ENCODE measurements at regions not wholly inside any gene's neighbourhood (a gene's known extent, or its start where the extent isn't known, plus 50 kb on each side); places are given as distances from the start of the nearest gene placed in this dataset.
"Not testable (repeated sequence)": the region's sequence is repeated elsewhere in the genome, so short reads cannot be mapped to it uniquely, and the experiment has no call there.

DNA sequence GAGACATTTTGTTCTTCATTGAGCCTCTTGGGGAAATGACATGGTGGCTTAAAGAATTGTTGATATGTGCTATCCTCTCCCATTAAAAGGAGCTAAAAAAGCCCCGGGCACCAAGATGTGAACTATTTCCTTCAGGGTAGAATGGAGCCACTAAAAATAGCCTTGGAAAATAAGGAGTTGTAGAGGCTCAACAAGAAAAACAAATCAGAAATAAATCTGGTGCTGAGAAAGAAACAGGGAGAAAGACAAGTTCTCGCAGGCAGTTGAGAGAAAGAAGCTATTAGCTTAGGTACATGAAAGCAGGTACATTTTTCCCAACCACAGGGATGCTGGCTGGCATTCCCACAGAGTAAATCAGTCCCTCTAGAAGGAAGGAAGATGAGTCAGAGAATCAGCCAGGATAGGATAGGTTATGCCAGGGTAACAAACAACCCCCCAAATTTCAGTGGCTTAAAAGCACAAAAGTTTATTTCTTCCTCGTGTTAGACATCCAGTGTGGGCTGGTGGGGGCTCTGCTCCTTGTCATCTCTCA lies 134.6 kb upstream of the ADRA1B start:
- peak in 1 of 2 donors; percentile 12 for DNase-seq (ENCODE audit: low read depth in 2 of 2)

DNA sequence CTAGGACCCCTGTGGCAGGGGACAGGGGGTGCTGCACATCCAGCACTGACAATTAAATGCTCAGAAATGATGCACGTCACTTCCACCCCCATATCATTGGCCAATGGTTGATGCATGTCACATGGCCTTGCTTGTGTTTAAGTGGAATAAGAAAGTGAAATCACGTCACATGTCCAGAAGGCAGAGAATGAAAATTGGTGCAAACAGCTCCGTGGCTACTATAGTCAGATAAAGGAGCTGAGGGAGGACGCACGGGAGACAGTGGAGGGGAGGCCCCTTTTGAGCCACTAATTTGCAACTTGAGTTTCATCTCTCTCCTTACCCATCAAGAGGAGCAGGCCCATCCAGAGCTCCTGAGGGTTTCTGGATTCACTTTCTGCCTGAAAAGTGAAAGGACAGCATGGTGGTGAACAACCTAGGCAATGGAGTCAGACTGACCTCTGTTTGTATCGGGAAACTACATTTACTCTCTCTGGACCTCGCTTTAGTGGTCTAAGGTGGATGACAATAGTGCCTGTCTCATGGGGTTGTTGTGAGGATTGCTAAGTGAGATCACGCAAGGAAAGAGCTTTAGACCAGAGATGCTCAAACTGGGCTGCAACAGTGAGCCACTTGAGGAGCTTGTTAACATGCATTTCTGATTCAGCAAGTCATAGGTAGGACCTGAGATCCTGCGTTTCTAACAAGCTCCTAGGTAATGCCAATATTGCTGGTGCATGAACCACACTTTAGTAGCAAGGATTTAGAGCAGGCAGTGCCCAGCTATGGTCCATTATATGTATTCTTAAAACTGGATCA lies 133.9 kb upstream of the ADRA1B start:
- no peak for DNase-seq (ENCODE audit: low read depth in 2 of 2)

DNA sequence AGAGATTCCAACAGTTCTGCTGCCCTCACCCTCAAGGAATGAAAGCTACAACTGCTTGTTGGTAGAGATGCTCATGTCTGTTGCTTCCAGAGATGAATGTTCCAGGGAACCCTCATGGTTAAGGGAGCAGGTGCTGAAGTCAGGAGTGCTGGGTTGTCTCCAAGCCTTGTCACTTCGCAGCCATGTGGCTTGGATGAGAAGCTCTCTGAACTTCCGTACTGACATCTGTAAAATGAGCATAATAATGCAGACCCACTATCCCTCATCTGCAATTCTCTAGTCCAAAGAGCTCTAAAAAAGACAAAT lies 133.3 kb upstream of the ADRA1B start:
- no peak for DNase-seq (ENCODE audit: low read depth in 2 of 2)

DNA sequence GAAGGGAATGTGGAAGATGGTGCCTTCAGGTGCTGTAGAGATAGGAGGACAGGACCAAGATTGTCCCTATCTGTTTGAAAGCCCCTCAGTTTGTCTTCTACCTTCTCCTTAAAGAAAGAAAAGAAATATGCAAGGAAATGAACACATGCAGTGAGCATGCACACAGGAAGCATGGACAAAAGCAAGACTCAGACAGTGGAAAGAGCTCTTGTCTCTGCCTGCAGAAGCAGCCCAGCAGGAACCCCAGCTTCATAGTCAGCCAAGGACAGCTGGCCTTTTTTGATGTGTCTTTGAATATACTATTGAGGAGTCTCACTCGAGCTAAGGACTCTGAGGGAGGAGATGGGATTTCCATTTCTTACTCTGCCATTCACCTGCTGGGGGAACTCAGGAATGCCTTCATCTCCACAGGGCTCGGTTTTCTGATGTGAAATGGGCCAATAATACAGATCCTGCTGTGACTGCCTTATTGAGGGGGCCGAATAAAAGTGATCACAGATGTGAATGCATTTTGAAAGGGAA lies 132.5 kb upstream of the ADRA1B start:
- DNase-seq (ENCODE audit: low read depth in 2 of 2) = peak in 1 of 2 donors; percentile 52

DNA sequence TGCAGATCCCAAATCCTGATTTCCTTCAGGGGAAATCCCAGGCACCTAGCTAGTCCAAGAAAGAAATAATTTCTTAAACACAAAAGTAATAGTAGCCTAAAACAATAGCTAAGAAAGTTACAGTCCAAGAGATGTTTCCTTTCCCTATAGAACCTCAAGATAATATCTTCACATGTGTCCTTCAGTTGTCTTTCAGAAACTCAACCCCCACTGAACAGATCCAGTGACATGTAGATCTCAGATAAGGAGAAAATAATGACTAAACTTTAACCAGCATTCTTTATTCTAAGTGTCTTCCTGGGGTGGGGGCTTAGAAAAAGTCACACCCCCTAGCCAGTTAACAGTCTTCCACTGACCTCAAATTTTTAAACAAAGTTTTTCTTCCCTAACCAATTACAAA lies 131.3 kb upstream of the ADRA1B start:
- no peak for DNase-seq (ENCODE audit: low read depth in 2 of 2)

DNA sequence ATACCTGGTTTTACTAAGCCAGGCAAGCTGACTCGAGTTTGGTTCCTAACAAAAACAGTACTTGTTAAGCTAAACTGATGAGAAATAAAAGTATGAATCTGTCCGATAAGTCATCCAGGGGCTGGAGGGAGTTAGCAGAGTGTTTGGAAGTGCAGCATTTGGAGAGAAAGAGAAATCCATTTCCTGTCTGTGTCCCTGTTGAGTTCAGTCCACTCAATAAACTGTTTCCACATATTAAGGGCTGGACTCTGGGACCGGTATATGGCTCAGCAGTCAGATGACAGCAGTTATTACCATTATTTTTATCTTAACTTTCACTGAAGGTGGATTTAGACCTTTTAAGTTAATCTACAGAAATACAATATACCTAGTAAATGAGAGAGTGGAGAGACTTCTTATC lies 130.6 kb upstream of the ADRA1B start:
- DNase-seq (ENCODE audit: low read depth in 2 of 2) = no peak

DNA sequence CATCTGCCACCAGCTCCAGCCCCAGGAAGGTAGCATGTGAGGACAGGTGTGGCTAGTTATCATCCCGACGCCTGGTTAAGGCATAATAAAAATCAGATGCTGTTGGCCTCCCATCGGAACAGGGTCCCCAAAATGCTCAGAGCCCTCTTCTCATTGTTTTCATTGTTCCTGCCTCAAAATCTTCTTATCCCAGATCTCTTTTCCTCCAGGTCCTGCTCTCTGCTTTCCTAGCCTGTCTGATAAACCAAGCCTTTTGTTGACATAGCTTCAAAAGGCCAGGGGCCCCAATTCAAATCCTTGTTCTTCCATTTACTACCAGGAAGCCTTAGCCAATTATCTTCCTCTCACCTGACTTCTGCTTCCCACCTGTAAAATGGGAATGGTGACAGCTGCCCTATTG lies 130.1 kb upstream of the ADRA1B start:
- no peak for DNase-seq (ENCODE audit: low read depth in 2 of 2)

DNA sequence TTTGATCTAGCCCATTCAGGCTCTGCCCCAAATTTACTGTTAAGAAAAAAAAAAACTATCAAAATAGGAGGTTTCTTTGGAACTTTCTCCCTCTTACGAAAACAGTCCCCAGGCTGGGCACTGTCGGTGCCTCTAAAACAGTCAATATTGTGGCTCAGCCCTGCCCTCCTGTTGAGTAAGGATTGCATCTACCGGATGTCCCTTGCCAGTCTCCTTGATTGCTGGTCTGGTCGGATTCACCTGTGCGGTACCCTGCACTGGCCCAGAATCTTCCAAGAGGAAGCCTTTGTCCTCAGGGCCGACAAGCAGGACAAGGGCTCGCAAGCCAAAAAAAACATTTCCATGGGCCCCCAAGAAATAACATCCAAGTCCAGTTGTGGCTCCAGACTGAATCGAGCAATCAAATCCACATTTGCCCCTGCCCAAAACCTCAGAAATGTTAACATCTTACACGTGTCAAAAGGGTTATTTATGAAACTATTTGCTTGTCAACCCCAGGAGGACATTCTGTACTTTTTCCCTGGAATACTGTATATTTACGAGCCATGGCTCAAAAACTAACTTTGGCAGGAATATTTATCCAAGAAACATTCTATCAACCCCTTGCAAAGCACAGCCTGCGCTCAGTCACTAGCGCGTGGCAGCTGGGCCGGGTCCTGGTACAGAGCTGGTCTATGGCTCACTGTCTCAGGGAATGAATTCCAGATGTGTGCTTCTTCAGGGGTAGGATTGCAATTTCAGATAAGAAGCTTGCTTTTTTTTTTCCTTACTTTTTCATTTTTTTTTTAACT lies 129.2 kb upstream of the ADRA1B start:
- no peak for DNase-seq (ENCODE audit: low read depth in 2 of 2)

DNA sequence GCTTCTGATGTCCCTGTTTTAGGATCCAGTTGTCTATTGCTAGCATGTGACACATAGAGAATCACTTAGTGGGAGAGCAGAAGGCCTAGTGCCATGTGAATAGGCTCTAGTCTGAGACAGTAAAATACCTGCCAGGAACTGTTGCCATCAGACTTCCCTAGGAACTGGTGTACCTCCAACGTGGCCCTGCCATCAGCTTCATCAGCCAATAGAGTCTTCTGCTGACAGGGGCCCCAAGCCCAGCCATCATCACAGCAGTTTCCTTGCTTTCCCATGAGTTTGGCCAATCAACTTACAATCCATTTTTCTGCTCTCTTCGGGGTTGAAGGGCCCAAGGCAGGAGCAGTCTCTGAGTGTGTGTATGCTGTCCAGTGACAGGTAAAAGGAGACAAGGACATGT lies 128.4 kb upstream of the ADRA1B start:
- no peak for DNase-seq (ENCODE audit: low read depth in 2 of 2)

DNA sequence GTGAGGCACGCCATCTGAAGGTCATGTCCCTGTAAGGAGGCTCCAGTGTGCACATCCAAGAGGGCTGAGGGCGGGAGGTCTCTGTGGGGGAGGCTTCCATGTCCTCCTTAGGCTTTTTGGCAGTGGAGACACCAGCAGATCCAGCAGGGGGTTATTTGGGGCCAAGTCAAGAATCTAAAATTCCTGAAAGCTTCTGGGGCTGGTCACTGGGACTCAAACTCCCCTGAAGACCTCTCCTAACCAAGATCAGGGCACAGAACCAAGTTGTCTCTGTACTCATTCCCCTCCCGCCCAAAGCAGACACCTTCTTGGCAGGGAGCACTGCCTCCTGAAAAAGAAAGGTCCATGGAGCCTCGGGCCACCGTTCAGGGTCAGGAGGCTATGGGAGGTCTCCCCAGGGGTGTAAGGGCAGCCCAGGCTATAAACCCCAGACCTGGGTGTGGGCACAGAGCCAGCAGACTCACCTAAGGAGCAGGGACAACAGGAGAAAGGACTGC lies 127.4 kb upstream of the ADRA1B start:
- no peak for DNase-seq (ENCODE audit: low read depth in 2 of 2)

DNA sequence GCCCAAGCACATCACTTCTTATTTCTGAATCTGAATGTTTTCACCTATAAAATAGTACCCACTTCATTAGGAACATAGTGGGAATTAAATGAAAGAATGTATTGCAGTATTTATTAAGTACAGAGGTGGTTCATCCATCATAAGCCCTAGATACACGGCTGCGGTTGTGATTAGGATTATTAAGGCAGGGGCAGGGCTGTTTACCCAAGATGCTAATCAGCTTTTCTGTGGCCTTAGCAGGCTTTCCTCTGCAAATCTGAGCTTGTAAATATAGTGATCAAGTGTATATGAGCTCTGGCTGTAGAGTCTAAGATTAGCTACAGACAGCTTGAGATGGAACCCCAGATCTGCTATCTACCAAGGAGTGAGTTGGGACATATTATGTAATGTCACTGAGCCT lies 124.1 kb upstream of the ADRA1B start:
- no peak for DNase-seq (ENCODE audit: low read depth in 2 of 2)

DNA sequence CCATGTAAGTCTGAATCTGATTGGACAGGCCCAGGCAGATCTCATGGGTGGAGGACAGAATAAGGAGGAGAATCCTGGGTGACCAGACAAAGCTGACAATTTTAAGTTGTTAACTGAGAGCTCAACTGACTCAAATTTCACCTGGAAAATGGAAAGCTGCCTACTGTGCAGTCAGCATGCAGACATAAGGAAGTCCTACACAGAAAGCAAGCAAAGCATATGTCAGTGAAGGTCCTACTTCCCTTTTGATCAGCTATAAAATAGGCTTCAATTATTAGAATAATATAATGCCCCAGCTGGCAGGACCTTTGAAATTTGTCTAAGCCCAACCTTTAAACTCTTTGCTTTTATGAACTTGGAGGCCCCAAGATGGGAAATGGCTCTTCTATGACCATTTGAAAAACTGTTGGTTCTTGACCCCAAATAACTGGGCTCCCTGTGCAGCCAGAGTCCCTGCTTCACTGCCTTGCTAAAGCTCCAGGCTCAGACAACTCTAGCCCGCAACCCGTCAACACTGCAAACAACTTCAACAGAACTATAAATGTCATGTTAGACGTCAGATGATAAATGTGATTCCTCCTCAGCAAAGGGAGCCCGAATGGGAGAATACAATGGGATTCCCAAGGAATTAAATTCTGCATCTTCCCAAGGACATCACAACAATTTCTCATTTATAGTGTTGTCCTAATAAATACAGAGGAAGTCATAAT lies 118.9 kb upstream of the ADRA1B start:
- DNase-seq (ENCODE audit: low read depth in 2 of 2) = no peak

DNA sequence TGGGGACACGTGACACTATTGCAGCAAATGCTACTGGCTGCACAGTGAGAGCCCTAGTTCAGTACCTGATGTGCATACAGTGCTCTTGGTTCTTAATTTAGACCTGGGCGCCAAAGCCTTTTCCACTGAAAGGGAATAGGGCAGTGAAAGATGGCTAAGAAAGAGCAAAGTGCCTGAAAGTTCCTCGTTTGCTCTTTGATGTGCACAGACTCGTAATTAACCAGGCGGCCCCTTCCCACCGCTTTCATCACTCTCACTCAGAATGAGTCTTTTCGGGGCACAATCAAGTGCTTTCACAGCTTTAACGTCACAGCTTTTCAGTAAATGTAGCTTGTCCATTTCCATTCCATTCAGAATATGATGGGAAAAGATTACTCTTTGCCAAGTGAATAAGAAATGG lies 116.6 kb upstream of the ADRA1B start:
- DNase-seq (ENCODE audit: low read depth in 2 of 2) = no peak

DNA sequence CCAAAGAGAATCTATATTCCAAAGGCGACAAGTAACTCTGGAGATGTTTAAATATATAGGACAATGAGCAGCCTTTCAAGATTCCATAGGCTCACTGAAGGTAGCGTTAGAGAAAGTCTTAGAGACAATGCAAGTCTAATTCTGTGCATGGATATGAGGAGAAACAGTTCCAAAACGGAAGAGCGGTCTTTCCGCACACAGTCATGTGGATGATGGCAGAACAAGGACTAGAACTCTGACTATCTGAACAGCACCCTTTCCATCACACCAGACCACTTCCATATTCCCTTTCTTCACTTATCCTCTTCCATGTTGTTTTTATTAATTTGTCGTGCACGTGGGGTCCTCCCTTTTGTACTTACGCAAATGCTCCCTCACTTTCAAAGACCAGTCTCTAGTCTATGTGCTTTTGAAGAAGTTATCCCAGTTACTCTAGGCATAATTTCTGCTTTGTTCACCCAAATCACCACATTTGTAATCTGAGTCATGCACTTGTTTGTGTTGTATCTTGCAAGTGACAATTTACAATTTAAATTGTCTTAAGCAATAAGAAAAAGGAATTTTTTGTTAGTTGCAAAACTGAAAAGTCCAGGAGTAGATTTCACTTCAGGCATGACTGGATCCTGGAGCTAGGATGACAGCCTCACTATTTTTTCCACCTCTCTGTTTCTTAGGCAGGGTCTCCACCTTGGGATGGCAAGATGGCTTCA lies 116.0 kb upstream of the ADRA1B start:
- DNase-seq (ENCODE audit: low read depth in 2 of 2) = no peak

DNA sequence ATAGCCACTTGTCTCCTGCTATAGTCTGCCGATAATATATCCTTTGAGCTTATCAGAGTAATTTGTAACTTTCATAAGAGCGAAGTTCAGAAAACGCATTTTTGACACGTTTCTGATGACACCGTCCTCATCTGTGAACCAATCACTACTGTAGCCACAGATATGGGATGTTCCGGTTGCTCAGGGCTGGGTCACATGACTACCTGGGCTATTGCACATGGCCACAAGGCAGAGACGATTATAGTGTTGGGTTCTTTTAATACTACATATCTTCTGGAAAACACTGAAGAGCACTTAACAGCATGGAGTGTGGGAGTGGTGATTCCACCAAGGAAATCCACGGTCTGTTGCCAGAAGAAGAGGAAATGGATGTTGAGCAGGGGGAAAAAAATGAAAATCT lies 115.0 kb upstream of the ADRA1B start:
- DNase-seq (ENCODE audit: low read depth in 2 of 2) = no peak

DNA sequence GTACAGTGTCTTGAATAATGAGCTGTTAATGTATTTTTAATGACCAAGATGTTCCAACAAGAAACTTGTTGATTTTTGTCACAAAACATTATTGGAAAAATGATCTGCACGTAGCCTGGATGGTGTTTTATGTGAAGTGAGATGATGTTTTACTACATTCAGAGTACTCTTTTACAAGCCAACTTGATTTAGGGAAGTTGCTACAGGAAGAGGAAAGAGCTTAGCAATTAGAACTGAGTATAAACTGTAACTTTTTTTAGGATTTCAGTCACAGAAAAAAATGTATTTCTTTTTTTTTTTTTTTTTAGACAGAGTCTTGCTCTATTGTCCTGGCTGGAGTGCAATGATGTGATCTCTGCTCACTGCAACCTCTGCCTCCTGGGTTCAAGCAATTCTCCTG lies 113.6 kb upstream of the ADRA1B start:
- DNase-seq (ENCODE audit: low read depth in 2 of 2) = no peak

DNA sequence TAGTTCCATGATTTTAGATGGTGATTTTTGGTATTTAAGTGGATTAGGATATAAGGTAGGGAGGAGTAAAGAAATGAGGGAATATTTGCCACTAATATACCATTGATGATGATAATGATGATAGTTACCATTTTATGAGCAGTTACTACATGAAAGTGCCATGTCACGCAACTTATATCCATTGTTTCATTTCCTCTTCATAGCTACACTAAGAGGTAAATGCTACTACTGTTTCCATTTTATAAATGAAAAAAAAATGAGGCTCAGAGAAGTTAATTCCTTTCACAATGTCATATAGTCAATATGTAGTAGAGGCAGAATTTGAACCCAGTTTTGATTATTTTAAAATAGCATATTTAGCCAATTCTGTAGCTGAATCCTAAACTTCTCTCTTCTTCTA lies 112.2 kb upstream of the ADRA1B start:
- no peak for DNase-seq (ENCODE audit: low read depth in 2 of 2)

DNA sequence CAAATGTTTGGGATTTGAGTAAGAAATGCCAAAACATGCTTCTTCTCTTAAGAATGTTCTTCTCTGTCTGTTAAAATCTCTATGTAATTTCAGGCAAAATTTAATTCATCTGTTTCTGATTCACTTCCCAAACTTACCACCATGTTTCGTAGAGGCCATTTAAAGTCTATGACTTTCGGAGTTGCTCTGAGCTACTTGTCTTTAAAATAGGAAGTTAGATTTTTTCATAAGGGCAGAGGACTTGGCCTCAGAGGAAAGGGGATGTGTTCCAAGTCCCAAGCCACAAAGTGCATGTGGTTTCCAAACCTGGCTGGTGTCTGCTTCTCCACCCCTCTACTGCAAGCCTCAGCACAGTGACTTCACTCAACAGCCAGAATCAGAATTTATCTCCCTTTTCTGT lies 111.3 kb upstream of the ADRA1B start:
- DNase-seq (ENCODE audit: low read depth in 2 of 2) = no peak

DNA sequence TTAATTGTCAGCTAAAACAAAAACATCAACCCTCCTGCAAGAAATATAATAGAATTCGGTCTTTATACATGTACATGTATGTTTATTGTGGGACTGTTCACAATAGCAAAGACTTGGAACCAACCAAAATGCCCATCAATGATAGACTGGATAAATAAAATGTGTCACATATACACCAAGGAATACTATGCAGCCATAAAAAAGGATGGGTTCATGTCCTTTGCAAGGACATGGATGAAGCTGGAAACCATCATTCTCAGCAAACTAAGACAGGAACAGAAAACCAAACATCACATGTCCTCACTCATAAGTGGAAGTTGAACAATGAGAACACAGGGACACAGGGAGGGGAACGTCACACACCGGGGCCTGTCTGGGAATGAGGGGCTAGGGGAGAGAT lies 109.1 kb upstream of the ADRA1B start:
- not testable (repeated sequence) for DNase-seq (ENCODE audit: low read depth in 2 of 2)

DNA sequence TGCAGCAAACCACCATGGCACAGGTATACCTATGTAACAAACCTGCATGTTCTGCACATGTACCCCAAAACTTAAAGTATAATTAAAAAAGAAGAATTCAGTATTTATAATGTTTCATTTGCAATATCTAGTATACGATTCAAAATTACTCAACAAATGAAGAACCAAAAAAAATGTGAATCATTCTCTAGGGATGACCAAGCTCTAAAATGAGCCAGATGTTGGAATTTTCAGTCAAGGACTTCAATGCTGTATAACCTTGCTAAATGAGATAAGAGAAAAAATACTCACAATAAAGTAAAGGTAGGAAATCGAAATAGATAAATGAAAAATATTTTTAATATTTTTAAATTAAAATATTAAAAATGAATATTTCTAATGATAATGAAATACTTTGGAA lies 108.7 kb upstream of the ADRA1B start:
- DNase-seq (ENCODE audit: low read depth in 2 of 2) = no peak

DNA sequence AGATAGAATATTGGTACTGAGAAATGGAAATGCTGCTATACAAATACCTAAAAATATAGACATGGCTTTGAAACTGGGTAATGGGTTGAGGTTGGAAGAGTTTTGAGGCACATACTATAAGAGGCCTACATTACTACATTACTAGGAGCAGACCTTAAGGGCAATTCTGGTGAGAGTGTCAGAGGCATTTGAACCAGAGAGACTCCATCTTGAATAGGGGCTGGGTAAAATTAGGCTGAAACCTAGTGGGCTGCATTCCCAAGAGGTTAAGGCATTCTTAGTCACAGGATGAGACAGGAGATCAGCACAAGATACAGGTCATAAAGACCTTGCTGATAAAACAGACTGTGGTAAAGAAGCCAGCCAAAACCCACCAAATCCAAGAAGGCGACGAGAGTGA lies 104.6 kb upstream of the ADRA1B start:
- no peak for DNase-seq (ENCODE audit: low read depth in 2 of 2)
